Rectal smooth muscle tissue (tissue), 1 donor: ENCODE measurements at regions not wholly inside any gene's neighbourhood (a gene's known extent, or its start where the extent isn't known, plus 50 kb on each side); places are given as distances from the start of the nearest gene placed in this dataset.
"Not testable (repeated sequence)": the region's sequence is repeated elsewhere in the genome, so short reads cannot be mapped to it uniquely, and the experiment has no call there.

Source experiments
- H3K27ac ChIP-seq: one replicate; pipeline ENCODE4 v1.7.0; 2013; ENCODE audit warnings: low read depth, low read length, inconsistent platforms
- H3K27me3 ChIP-seq: one replicate; pipeline ENCODE4 v1.7.0; 2013; ENCODE audit warnings: low read length; ENCODE audit not compliant: control insufficient read depth, insufficient read depth
- H3K36me3 ChIP-seq: one replicate; pipeline ENCODE4 v1.7.0; 2013; ENCODE audit warnings: low read length; ENCODE audit not compliant: control insufficient read depth, insufficient read depth
- H3K4me1 ChIP-seq: one replicate; pipeline ENCODE4 v1.7.0; 2013; ENCODE audit warnings: low read length; ENCODE audit not compliant: control insufficient read depth, insufficient read depth
- H3K4me3 ChIP-seq: one replicate; pipeline ENCODE4 v1.7.0; 2013; ENCODE audit warnings: low read length
- H3K9ac ChIP-seq: one replicate; pipeline ENCODE4 v1.7.0; 2013; ENCODE audit warnings: low read length

DNA sequence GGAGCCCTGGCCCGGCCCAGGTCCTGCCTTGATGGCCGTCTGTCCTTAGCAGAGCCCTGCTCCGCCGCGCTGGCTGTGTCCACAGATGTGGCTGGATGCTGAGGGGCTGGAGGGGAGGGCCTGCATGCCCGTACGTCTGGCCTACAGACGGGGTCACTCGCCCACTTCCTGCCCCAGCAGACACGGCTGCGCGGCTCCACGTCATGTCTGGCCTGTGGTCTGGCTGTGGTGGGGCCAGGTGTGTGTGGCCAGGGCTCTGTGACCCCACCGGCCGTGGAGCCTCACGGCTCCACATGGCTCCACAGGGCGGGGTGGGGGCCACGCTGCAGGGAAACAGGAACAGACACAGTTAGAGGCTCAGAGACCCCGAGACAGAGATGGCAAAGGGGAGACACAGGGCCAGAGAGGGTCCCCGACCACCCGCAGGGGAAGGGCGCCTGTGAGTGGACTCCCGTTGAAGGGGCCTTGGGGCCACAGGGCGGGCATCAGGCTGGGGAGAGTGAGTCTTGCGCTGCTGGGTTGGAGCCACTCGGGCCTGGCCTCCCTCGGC is 65.5 kb downstream of the TMEM121 start:
- H3K4me1 ChIP-seq, H3K36me3 ChIP-seq, H3K27ac ChIP-seq, H3K9ac ChIP-seq, H3K4me3 ChIP-seq, H3K27me3 ChIP-seq: not testable (repeated sequence)

DNA sequence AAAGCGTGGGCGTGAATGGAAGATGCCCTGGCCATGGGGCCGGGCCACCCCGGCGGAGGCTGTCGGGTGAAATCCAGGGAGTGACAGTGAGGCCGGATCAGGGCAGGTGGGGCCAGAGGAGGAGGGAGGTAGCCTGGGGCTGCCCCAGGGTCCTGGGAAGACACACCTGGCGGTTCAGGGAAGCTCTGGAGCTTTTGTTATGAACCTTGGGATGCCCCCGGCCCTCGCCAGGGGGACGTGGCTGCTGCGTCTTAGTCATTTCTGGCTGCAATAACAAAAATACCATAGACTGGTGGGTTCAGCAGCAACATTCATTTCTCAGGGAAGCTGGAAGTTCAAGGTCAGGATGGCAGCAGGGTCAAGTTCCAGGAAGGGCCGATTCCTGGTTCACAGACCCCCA is 66.3 kb downstream of the TMEM121 start:
- not testable (repeated sequence) for H3K4me1 ChIP-seq, H3K9ac ChIP-seq, H3K4me3 ChIP-seq, H3K27ac ChIP-seq, H3K36me3 ChIP-seq, H3K27me3 ChIP-seq

DNA sequence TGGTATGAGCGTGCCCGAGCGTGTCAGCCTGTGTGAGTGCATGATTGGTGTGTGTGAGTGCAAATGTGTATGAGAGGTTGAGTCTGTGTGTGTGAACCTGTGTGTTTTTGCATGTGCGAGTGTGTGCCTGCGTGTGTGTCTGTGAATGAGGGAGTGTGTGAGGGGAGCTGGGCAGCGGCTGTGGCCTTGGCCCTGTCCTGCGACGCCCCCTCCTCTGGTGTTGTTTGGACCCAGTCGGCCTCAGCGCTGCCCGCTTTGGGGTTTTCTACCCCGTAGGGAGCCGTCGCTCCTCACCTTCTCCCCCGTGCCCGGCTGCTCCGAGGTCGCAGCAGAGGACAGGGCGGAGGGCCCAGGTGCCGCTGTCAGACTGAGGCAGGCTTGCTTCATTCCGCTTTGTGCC is 69.0 kb downstream of the TMEM121 start:
- H3K36me3 ChIP-seq, H3K4me1 ChIP-seq, H3K4me3 ChIP-seq, H3K27ac ChIP-seq, H3K9ac ChIP-seq, H3K27me3 ChIP-seq: not testable (repeated sequence)

DNA sequence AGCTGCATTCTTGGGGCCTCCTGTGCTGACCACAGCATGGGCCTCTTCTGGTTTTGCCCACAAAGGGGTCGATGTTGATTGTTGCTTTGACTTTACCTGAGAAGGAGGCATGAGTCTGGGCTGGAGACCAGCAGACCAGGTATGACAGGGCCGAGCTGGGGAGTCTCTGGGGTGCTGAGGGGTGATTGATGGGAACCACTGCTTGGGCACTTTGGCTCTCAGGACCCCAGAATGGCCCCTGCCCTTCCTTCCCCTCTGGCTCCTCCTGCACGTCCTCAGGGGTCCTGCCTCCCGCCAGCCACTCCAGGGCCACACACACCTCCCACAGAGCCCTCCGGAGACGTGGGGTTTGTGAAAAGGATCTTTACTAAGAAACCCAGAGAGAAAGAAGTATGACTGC is 70.0 kb downstream of the TMEM121 start:
- H3K9ac ChIP-seq, H3K27me3 ChIP-seq, H3K27ac ChIP-seq, H3K4me3 ChIP-seq, H3K4me1 ChIP-seq, H3K36me3 ChIP-seq: not testable (repeated sequence)

DNA sequence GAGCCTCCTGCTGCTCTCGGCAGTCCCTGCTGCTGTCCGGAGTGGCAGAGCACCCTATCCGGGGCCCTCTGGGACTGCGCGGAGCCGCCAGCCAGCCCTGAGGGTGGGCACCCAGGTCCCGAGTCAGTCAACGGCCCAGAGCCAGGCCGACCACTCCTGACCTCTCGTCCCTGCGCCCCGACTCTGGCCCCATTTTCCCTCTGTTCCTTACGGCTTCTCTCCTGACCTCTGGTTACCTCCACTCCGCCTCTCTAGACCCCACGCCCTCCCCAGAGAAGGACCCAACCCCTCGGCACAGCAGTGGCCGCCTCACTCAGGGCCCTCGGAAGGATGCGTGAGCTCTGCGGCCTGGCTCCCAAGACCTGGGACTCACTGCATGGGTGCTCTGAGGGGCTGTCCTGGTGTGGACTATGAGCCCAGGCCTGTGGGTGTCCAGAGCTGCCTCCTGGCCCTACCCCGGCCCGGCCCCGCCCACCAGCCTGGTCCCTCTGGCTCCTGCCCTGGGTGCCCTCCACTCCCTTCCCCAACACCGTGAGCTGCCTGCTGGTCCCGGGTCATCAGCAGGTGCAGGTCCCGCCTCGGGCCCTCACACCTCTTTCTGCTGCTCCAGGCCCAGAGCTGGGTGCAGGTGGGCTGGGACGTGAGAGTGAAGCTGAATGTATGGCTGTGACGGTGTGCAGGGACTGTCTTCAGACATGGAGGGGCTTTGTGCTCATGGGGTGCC is 71.8 kb downstream of the TMEM121 start:
- not testable (repeated sequence) for H3K27me3 ChIP-seq, H3K4me1 ChIP-seq, H3K9ac ChIP-seq, H3K36me3 ChIP-seq, H3K4me3 ChIP-seq, H3K27ac ChIP-seq

DNA sequence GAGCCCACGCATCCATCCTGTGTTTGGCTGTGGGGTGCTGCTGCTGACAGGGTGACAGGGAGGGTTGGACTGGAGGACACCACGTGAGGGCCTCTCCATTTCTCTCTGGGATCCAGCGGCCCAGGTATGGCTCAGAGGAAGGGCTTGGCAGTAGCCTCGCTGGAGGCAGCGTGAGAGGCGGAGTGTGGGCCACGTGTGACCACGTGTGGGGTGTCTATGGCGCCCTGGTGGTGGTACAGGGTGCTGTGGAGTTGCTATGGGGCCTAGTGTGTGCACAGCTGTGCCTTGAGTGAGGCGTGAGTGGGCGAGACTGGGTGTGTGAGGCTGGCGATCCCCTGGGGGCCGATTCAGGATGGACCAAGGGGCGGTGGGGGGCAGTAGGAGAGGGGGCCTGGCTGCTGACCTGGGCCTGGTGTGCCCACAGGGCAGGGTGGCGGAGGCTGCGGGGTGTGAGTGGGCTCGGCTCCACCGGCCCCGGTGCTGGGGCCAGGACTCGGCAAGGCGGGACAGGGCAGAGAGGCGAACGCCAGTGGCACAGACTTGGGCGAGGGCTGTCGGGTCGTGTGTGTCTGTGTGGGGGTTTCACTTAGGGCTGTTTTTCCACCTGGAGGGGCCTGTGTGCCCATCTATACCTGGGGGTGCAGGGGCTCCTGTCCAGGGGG is 72.7 kb downstream of the TMEM121 start:
- H3K36me3 ChIP-seq, H3K4me1 ChIP-seq, H3K27ac ChIP-seq, H3K9ac ChIP-seq, H3K27me3 ChIP-seq, H3K4me3 ChIP-seq: not testable (repeated sequence)

DNA sequence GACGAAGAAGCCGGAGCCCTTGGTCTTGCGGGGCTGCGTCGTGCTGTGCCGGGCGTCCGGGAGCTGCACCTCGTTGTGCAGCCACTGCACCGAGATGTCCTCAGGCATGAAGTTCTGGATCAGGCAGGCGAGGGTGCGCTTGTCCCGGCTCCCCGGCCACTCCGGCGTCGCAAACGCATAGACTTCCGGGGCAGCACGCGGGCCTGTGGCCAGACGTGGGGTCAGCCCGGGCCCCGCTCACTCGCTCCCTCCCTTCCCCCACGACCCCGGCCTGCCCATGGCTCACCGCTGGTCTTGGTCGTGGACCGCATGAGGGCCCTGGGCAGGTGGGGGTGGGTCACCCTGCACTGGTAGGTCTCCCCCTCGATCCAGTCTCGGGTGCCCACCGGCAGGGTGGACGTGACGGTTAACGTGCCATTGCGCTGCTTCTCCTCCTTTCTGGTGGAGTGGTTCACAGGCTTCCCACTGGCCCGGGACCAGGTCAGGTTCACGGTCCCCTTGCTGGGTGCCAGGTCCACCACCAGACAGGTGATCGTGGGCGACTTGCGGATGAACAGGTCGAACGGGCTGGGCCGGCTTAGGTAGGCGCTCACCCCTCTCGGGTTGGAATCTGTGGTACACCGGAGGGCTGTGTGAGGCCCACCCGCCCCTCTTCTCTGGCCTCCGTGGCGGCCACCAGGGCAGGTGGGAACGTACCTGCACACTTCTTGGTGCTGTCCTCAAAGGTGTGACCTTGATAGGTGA is 74.0 kb downstream of the TMEM121 start:
- H3K36me3 ChIP-seq = not testable (repeated sequence)

DNA sequence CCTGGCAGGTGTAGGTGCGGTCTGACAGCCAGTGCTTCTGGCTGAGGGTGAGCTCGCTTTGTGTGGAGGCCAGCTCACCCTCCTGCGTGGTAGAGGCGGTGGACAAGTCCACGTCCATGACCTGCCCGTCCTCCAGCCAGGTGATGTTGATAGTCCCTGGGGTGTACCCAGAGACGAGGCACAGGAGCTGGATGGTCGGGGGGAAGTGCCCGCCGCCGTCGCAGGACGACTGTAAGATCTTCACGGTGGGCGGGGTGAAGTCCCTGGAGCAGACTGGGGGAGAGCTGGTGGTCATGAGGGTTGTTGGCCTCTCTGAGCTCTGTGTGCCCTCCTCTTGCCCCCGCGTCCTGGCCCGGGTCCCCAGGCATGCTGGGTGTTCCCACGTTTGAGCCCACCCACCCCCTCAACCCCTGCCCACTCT is 74.6 kb downstream of the TMEM121 start:
- no peak overlapping the region for H3K4me3 ChIP-seq
- no peaks in the 10 kb centered on the region for H3K27me3 ChIP-seq
- H3K4me1 ChIP-seq = no peaks in the 10 kb centered on the region
- no peak overlapping the region for H3K27ac ChIP-seq
- H3K36me3 ChIP-seq = no peaks in the 10 kb centered on the region
- H3K9ac ChIP-seq = no peak overlapping the region

More for the DNA sequence above, 74.0 kb downstream of the TMEM121 start:
- not testable (repeated sequence) for H3K4me1 ChIP-seq, H3K27ac ChIP-seq, H3K4me3 ChIP-seq, H3K27me3 ChIP-seq, H3K9ac ChIP-seq

DNA sequence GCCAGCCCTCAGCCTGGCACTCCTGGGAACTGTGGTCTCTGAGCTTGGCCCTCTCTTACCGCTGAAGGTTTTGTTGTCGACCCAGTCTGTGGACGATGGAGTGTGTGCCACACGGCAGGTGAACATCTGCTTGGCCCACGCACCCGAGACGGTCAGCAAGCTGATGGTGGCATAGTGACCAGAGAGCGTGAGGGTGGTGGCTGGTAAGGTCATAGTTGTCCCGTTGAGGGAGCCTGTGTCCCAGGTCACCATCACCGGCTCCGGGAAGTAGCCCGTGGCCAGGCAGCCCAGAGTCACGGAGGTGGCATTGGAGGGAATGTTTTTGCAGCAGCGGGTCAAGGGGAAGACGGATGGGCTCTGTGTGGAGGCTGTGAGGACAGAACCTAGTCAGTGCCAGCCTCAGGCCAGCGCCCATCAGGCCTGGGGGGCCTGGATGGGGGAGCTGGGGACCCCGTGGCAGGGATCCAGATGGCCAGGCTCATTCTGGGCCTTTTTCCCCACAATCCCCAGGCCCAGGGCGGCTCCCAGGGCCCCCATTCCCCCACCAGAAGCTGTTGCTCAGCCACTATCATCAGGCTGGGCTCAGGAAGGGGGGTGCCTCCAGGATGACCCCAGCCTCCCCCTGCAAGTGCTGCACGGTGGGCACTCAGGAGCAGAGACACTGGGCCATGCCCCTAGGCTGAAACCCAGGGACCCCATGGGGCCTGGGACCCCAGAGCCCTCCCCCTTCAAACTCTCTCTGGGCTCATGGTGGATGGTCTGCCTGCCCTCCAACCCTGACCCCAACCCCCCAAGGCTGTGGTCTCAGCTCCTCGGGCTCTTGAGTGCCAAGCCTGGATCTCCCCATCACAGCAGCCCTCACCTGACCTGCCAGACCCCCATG is 75.2 kb downstream of the TMEM121 start:
- Histone ChIP-seq H3K27me3 (no peaks in the 10 kb centered on the region), H3K4me1 (no peaks in the 10 kb centered on the region), H3K4me3 (no peak overlapping the region), H3K9ac (no peak overlapping the region), H3K27ac (no peak overlapping the region), H3K36me3 (no peaks in the 10 kb centered on the region)

DNA sequence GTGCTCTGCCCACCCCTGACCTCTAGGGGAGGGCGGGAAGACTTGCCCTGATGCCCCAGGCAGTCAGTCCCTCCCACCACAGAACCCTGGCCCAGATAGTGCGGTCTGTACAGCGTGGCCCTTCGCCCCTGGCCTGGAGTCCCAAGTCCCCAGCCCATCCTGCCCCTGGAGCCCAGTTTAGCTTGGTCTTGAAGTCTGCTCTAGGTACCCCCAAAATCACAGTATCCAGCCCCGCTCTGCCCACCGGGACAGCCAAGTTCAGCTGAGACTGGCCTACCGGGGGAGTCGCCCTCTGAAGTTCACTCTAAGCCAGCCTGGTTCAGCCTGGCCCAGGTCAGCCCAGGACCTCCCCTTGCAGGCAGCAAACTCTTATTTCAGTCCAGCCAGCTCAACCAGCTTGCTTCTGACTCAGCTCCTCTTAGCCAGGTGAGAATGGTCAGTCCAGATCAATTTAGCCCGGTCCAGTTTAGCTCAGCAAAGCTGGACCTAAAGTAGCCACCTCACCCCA is 75.9 kb downstream of the TMEM121 start:
- Histone ChIP-seq H3K4me3 (no peak overlapping the region), H3K36me3 (no peaks in the 10 kb centered on the region)

DNA sequence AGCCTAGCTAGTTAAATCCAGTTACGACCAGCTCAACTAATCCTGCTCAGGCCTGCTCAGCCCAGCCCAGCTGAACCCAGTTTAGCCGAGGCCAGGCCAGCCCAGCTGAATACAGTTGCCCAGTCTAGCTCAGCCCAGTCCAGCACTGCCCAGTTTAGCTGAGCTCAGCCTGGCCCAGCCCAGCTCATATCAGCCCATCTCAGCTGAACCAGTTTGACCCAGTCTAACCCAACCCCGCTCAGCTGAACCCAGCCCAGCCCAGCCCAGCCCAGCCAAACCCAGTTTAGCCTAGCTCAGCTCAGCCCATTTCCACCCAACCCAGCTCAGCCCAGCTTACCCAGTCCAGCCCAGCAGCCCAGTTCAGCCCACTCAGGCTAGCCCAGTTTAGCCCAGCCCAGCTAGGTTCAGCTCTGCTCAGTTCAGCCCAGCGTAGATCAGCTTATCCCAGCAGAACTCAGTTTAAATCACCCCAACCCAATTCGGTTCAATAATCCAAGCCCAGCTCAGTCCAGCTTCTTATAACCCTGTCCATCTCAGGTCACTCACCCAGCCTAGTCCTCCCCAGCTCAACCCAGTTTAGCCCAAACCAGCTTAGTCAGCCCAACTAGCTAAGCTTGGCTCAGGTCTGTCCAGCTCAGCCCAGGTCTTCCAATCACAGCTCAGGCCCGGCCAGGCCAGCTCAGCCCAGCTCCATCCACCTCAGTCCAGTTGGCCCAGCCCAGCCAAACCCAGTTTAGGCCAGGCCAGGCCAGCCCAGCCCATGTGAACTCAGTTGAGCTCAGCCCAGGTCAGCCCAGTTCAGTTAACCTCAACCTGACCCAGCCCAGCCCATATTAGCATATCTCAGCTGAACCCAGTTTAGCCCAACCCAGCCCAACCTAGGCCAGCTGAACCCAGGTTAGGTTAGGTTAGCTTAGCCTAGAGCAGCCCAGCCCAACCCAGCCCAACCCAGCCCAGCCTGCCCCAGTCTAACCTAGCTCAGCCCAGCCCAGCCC is 76.7 kb downstream of the TMEM121 start:
- no peak overlapping the region for H3K4me3 ChIP-seq
- H3K4me1 ChIP-seq = no peaks in the 10 kb centered on the region
- H3K27me3 ChIP-seq = no peaks in the 10 kb centered on the region
- H3K9ac ChIP-seq = no peak overlapping the region
- no peak overlapping the region for H3K27ac ChIP-seq
- H3K36me3 ChIP-seq = no peaks in the 10 kb centered on the region

More for the DNA sequence above, 75.9 kb downstream of the TMEM121 start:
- Histone ChIP-seq H3K27ac (no peak overlapping the region), H3K4me1 (no peaks in the 10 kb centered on the region), H3K27me3 (no peaks in the 10 kb centered on the region), H3K9ac (no peak overlapping the region)
